Uterus (tissue), 2 donors: ENCODE measurements at regions not wholly inside any gene's neighbourhood (a gene's known extent, or its start where the extent isn't known, plus 50 kb on each side); places are given as distances from the start of the nearest gene placed in this dataset.

Source experiments
- CTCF ChIP-seq, 4 experiments: fragments of 200-600 bp in 2 of 4; fragments of 450-650 bp in 2 of 4; sonication (generic) in 2 of 4; IDR thresholded peaks; one replicate each; pipeline ENCODE4 v1.5.1; 2016 to 2019; ENCODE audit warnings: antibody characterized with exemption in 4 of 4, mild to moderate bottlenecking in 2 of 4, moderate library complexity in 1 of 4
- POLR2A ChIP-seq, 2 donors: fragments of 450-650 bp; IDR thresholded peaks; one replicate each; pipeline ENCODE4 v1.6.1; 2016; ENCODE audit warnings: antibody characterized with exemption in 2 of 2, mild to moderate bottlenecking in 1 of 2, moderate library complexity in 1 of 2

- TF ChIP-seq CTCF (IDR thresholded peaks at IDR 0.05) (no peak), POLR2A (IDR thresholded peaks at IDR 0.05) (no peak)
Measured at GRCh38 chr4:37138789-37139188, 105.8 kb upstream of the NWD2 start.
